HG02943 (cell line): ENCODE measurements at regions not wholly inside any gene's neighbourhood (a gene's known extent, or its start where the extent isn't known, plus 50 kb on each side); places are given as distances from the start of the nearest gene placed in this dataset.

Experiments used
- ATAC-seq: cut with Tn5 transposase; IDR thresholded peaks from one replicate; pipeline ENCODE4 v1.9.1; 2021; ENCODE audit warnings: mild to moderate bottlenecking, low read depth, moderate library complexity; ENCODE audit not compliant: unreplicated experiment

- no peak for ATAC-seq
Observed at GRCh38 chr4:35614120-35614519, 630.2 kb downstream of the ARAP2 start.

GRCh38 chr4:35639929-35640328 is 604.4 kb downstream of the ARAP2 start:
- no peak for ATAC-seq

GRCh38 chr4:35643661-35644060 is 600.7 kb downstream of the ARAP2 start:
- no peak for ATAC-seq

GRCh38 chr4:35644591-35644990 is 599.7 kb downstream of the ARAP2 start:
- ATAC-seq: no peak

GRCh38 chr4:35649011-35649410 is 595.3 kb downstream of the ARAP2 start:
- ATAC-seq: no peak

- no peak for ATAC-seq
Observed at GRCh38 chr4:35649778-35650177, 594.5 kb downstream of the ARAP2 start.

GRCh38 chr4:35652197-35652596 is 592.1 kb downstream of the ARAP2 start:
- ATAC-seq: no peak

GRCh38 chr4:35653451-35653850 is 590.9 kb downstream of the ARAP2 start:
- ATAC-seq: no peak

- no peak for ATAC-seq
Observed at GRCh38 chr4:35673137-35673536, 571.2 kb downstream of the ARAP2 start.

- ATAC-seq: no peak
Observed at GRCh38 chr4:35684755-35685154, 559.6 kb downstream of the ARAP2 start.

GRCh38 chr4:35689870-35690269 is 554.4 kb downstream of the ARAP2 start:
- no peak for ATAC-seq

GRCh38 chr4:35690271-35690670 is 554.0 kb downstream of the ARAP2 start:
- ATAC-seq: no peak

GRCh38 chr4:35695003-35695402 is 549.3 kb downstream of the ARAP2 start:
- ATAC-seq: no peak

- no peak for ATAC-seq
Observed at GRCh38 chr4:35695421-35695820, 548.9 kb downstream of the ARAP2 start.

- ATAC-seq: peak; percentile 86
Observed at GRCh38 chr4:35697210-35697736, 547.0 kb downstream of the ARAP2 start.

GRCh38 chr4:35700663-35701062 is 543.7 kb downstream of the ARAP2 start:
- no peak for ATAC-seq

- ATAC-seq: no peak
Observed at GRCh38 chr4:35709080-35709479, 535.2 kb downstream of the ARAP2 start.

- no peak for ATAC-seq
Observed at GRCh38 chr4:35710343-35710742, 534.0 kb downstream of the ARAP2 start.

GRCh38 chr4:35711127-35711526 is 533.2 kb downstream of the ARAP2 start:
- ATAC-seq: no peak

GRCh38 chr4:35723973-35724372 is 520.3 kb downstream of the ARAP2 start:
- no peak for ATAC-seq

GRCh38 chr4:35725131-35725530 is 519.2 kb downstream of the ARAP2 start:
- ATAC-seq: no peak

GRCh38 chr4:35730414-35730813 is 513.9 kb downstream of the ARAP2 start:
- no peak for ATAC-seq
